Small intestine (tissue), 7 donors: ENCODE measurements at regions not wholly inside any gene's neighbourhood (a gene's known extent, or its start where the extent isn't known, plus 50 kb on each side); places are given as distances from the start of the nearest gene placed in this dataset.

ENCODE experiments used
- DNase-seq, 2 donors: peaks; one replicate each; pipeline versions ENCODE4 v3.0.0 to v3.0.0-alpha.2; 2013
- FAIRE-seq: peaks from 2 replicates; lab custom pipeline; 2012; peaks lifted over from hg19 to GRCh38; lab: Jason Lieb, UNC
- H3K27ac ChIP-seq, 3 donors: one replicate each; pipeline ENCODE4 v1.5.1; 2013; ENCODE audit warnings: low read length in 2 of 3, mild to moderate bottlenecking in 2 of 3, control low read depth in 1 of 3, inconsistent platforms in 1 of 3, low read depth in 1 of 3, moderate library complexity in 1 of 3
- H3K27me3 ChIP-seq, 3 donors: one replicate each; pipeline ENCODE4 v1.6.1; 2013; ENCODE audit warnings: low read length in 3 of 3, inconsistent platforms in 1 of 3; ENCODE audit not compliant: control insufficient read depth in 3 of 3, insufficient read depth in 3 of 3
- H3K36me3 ChIP-seq, 3 donors: one replicate each; pipeline ENCODE4 v1.6.1; 2013; ENCODE audit warnings: low read length in 3 of 3, inconsistent platforms in 1 of 3, low read depth in 1 of 3, mild to moderate bottlenecking in 1 of 3, moderate library complexity in 1 of 3; ENCODE audit not compliant: control insufficient read depth in 3 of 3, insufficient read depth in 2 of 3
- H3K4me1 ChIP-seq, 3 donors: one replicate each; pipeline ENCODE4 v1.6.1; 2013; ENCODE audit warnings: low read length in 2 of 3, inconsistent platforms in 1 of 3, low read depth in 1 of 3, mild to moderate bottlenecking in 1 of 3, moderate library complexity in 1 of 3; ENCODE audit not compliant: control insufficient read depth in 3 of 3, insufficient read depth in 2 of 3
- H3K4me3 ChIP-seq, 3 donors: one replicate each; pipeline ENCODE4 v1.5.1; 2013; ENCODE audit warnings: low read length in 3 of 3, control low read depth in 1 of 3, inconsistent platforms in 1 of 3, low read depth in 1 of 3, mild to moderate bottlenecking in 1 of 3, moderate library complexity in 1 of 3
- H3K9me3 ChIP-seq, 2 donors: one replicate each; pipeline ENCODE4 v1.6.1; 2013; ENCODE audit warnings: low read depth in 1 of 2, low read length in 1 of 2; ENCODE audit not compliant: control insufficient read depth in 2 of 2, insufficient read depth in 1 of 2
- WGBS, 3 donors: extraction: QIAGEN DNeasy Blood & Tissue Kit; methylation state at CpG; one replicate each; pipeline ENCODE4 v1.1.7; 2013; 5-methylcytosine and 5-hydroxymethylcytosine counted together
- donor health status: healthy with polysubstance abuse.
- donor health status: control.
- donor health status: control.
- donor health status: Bipolar disorder and iron deficiency.
- donor health status: healthy.

DNA sequence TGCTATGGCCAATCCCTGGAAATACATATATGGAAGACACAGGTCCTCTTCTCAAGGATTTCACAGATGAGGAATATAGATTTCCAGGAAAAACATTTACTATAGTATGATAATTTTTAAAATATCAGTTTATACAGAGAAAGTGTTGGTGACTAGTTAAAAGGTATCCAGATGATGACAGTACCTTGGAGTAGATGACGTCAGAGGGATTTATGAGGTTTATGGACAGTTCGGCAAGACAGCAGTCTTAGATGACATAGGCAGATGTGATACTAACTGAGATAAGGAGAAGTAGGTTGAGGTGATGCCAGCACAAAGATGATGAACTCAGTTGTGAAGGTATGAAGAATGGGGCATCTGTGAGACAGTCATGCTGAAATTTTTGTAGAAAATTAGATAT is 750.3 kb downstream of the PRELID2 start:
- no peak for FAIRE-seq

GRCh38 chr5:145077028-145077427 is 758.1 kb downstream of the PRELID2 start:
- Histone ChIP-seq H3K27me3 (no peaks in the 10 kb centered on the region), H3K9me3 (no peaks in the 10 kb centered on the region), H3K4me3 (no peak overlapping the region), H3K36me3 (no peaks in the 10 kb centered on the region), H3K27ac (no peak overlapping the region), H3K4me1 (no peaks in the 10 kb centered on the region)
- FAIRE-seq = no peak
- WGBS, 3 donors = 85 to 92% (median 86%) methylated on average over 6 of the region's 6 CpGs
- DNase-seq = no peak

More for the DNA sequence above, 750.3 kb downstream of the PRELID2 start:
- Histone ChIP-seq H3K9me3 (no peaks in the 10 kb centered on the region), H3K4me1 (no peaks in the 10 kb centered on the region), H3K27me3 (peaks cover 0 to 2% (median 0%) of the 10 kb centered on the region in 3 donors), H3K4me3 (no peak overlapping the region), H3K36me3 (no peaks in the 10 kb centered on the region), H3K27ac (no peak overlapping the region)
- DNase-seq = no peak
- 80 to 87% (median 84%) methylated on average over 2 of the region's 2 CpGs for WGBS, 3 donors

DNA sequence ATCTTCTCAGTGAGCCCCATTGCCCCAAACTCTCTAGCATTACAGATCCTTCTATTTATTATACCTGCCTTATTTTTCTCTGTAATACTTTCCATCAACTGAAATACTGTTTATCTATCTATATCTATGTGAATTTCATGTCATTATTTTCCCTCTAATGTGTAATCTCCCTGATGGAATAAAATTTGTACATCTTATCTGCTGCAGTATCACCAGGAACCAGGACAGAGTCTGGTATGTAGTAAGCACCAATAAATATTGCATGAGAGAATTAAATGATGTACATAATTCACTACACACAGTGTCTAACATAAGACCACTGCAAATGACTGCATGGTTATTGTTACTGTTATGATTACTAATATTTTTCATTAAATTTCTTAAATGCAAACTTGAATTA is 759.1 kb downstream of the PRELID2 start:
- no peak for DNase-seq

DNA sequence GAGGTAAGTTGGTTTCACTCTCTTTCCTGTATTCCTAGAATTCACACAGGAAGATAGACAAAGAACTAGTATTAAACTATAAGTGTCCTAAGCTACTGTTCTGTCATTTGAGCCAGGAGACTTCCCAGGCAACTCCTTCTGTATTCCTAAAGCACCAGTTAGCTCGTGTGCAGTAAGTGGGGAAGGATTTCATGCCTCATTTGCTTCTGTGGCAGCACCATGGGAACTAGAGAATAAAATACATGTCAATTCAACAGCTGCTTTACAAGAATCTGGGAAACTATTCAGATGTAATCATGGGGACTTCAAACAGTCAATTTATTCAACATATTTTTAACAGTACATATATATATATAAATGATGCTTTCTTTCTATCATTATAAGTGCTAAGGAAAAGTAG is 762.3 kb downstream of the PRELID2 start:
- FAIRE-seq = no peak
- Histone ChIP-seq H3K27ac (no peak overlapping the region), H3K4me1 (no peaks in the 10 kb centered on the region), H3K27me3 (no peaks in the 10 kb centered on the region), H3K9me3 (no peaks in the 10 kb centered on the region), H3K4me3 (no peak overlapping the region), H3K36me3 (no peaks in the 10 kb centered on the region)
- WGBS, 3 donors = 42 to 74% (median 63%) methylated on average over 1 of the region's 1 CpG
- DNase-seq = peak in 1 of 2 donors; percentile 3

More for the DNA sequence above, 759.1 kb downstream of the PRELID2 start:
- H3K9me3 ChIP-seq = no peaks in the 10 kb centered on the region
- H3K27me3 ChIP-seq = no peaks in the 10 kb centered on the region
- no peak overlapping the region for H3K27ac ChIP-seq
- no peaks in the 10 kb centered on the region for H3K36me3 ChIP-seq
- no peak for FAIRE-seq
- H3K4me1 ChIP-seq = no peaks in the 10 kb centered on the region
- no peak overlapping the region for H3K4me3 ChIP-seq

- H3K27me3 ChIP-seq = no peaks in the 10 kb centered on the region
- no peaks in the 10 kb centered on the region for H3K9me3 ChIP-seq
- DNase-seq (no peak), FAIRE-seq (no peak)
- no peak overlapping the region for H3K4me3 ChIP-seq
- no peaks in the 10 kb centered on the region for H3K36me3 ChIP-seq
- no peaks in the 10 kb centered on the region for H3K4me1 ChIP-seq
- no peak overlapping the region for H3K27ac ChIP-seq
- 82 to 84% (median 84%) methylated on average over 3 of the region's 3 CpGs for WGBS, 3 donors
Observed at GRCh38 chr5:145068721-145069120, 766.4 kb downstream of the PRELID2 start.

DNA sequence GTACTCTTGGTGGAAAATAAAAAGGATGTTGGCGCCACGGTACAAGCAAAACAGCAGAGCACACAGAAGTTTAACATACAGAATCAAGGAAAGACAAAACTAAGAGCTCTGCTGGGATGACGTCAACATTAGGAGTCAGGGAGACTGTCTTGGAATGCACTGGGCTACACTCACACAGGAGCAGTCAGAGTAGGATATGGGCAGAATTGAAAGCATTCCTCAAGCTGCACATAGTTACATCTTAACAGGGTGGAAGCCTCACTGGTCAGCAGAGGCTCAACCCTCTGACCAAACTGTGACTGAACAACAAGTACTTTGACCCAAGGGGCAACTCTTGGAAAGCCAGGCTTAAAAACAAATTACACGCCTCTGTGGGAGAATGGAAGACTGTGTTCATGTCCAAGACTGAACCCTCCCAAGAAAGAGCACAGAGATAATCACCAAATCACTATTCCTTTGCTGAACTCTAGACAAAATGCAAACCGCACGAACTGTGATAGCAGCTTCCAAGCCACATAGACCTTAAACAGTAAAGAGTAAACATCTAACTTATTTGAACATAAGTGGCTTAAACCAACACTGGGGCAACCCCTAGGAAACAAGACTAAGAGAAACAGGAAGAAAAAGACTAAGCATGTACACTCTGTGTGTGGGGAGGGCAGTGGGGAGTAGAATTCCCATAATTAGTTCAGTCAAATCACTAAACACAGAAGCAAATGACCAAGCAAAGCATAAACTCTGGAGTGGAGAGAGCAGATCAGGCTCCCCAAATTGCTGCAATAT is 772.7 kb downstream of the PRELID2 start:
- Histone ChIP-seq H3K27ac (peak overlapping the region in 1 of 3 donors; percentile 47), H3K36me3 (peaks cover 0 to 2% (median 0%) of the 10 kb centered on the region in 3 donors), H3K4me3 (no peak overlapping the region), H3K9me3 (no peaks in the 10 kb centered on the region), H3K27me3 (no peaks in the 10 kb centered on the region), H3K4me1 (no peaks in the 10 kb centered on the region)
- FAIRE-seq = no peak
- DNase-seq = peak in 1 of 2 donors; percentile 26
- 84 to 85% (median 85%) methylated on average over 6 of the region's 6 CpGs for WGBS, 3 donors

DNA sequence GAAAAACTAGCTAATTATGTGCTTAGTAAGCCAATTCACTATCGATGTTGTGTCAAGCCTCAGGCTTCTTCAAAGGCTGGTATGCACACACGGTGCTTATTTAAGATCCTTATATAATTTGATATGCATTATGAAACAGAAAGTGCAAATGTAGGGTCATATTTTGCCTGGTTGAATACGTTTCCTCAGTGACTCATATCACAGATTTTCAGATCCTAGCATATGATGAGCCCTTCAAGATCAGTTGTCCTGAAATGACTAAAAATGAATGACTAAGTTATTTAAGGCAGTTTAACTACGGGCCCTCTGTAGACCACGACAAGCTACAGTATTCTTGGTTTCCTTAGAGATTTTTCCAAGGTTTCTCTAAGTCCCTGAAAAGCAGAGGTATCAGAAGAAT is 778.3 kb downstream of the PRELID2 start:
- no peak overlapping the region for H3K27ac ChIP-seq
- H3K4me3 ChIP-seq = no peak overlapping the region
- no peak for FAIRE-seq
- WGBS, 3 donors = 31 to 52% (median 41%) methylated on average over 5 of the region's 5 CpGs
- H3K4me1 ChIP-seq = no peaks in the 10 kb centered on the region
- peaks cover 0 to 2% (median 0%) of the 10 kb centered on the region in 3 donors for H3K36me3 ChIP-seq
- no peaks in the 10 kb centered on the region for H3K9me3 ChIP-seq
- DNase-seq = peak in 1 of 2 donors; percentile 8
- no peaks in the 10 kb centered on the region for H3K27me3 ChIP-seq

DNA sequence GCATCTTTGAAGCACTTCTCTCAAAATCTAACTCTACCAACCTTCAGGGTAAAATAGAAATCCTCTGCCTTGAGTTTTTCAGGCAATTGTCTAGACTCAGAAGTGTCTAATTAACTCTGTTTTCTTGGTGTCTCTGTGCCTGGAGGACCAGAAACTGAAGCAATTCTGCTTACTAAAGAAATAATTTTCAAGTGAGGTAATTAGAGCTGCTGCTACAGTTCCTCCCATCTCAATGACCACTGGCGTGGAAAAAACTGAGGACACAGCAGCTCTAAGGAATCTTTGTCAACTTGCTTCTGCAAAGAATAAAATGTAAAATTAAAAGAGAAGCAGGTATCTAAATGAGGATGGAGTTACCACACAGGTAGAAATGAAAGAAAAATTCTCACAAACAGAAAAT is 785.0 kb downstream of the PRELID2 start:
- no peaks in the 10 kb centered on the region for H3K9me3 ChIP-seq
- no peak overlapping the region for H3K4me3 ChIP-seq
- no peak overlapping the region for H3K27ac ChIP-seq
- no peaks in the 10 kb centered on the region for H3K36me3 ChIP-seq
- 75 to 84% (median 76%) methylated on average over 1 of the region's 1 CpG for WGBS, 3 donors
- DNase-seq (no peak), FAIRE-seq (no peak)
- no peaks in the 10 kb centered on the region for H3K27me3 ChIP-seq
- no peaks in the 10 kb centered on the region for H3K4me1 ChIP-seq

- Histone ChIP-seq H3K27me3 (no peaks in the 10 kb centered on the region), H3K27ac (no peak overlapping the region), H3K4me1 (no peaks in the 10 kb centered on the region), H3K9me3 (no peaks in the 10 kb centered on the region), H3K4me3 (no peak overlapping the region), H3K36me3 (no peaks in the 10 kb centered on the region)
- DNase-seq = no peak
- FAIRE-seq = no peak
- WGBS, 3 donors = 71 to 83% (median 74%) methylated on average over 1 of the region's 1 CpG
Observed at GRCh38 chr5:145044970-145045369, 790.2 kb downstream of the PRELID2 start.
